ENCODE measurements at regions not wholly inside any gene's neighbourhood (a gene's known extent, or its start where the extent isn't known, plus 50 kb on each side); places are given as distances from the start of the nearest gene placed in this dataset.
"Not testable (repeated sequence)": the region's sequence is repeated elsewhere in the genome, so short reads cannot be mapped to it uniquely, and the experiment has no call there.

- not testable (repeated sequence) for H3K9ac ChIP-seq (ENCODE audit: low read length); H3K27ac ChIP-seq (ENCODE audit: low read depth, low read length); H3K36me3 ChIP-seq (ENCODE audit: control insufficient read depth, insufficient read depth, low read length); H3K4me1 ChIP-seq (ENCODE audit: control insufficient read depth, insufficient read depth, low read length); H3K27me3 ChIP-seq (ENCODE audit: control insufficient read depth, insufficient read depth, low read length); H3K4me3 ChIP-seq (ENCODE audit: low read length)
Observed at GRCh38 chr9:39533763-39534548, 178.5 kb downstream of the SPATA31A1 start.

- H3K36me3 ChIP-seq (ENCODE audit: control insufficient read depth, insufficient read depth, low read length); H3K9ac ChIP-seq (ENCODE audit: low read length); H3K4me3 ChIP-seq (ENCODE audit: low read length); H3K27me3 ChIP-seq (ENCODE audit: control insufficient read depth, insufficient read depth, low read length); H3K27ac ChIP-seq (ENCODE audit: low read depth, low read length); H3K4me1 ChIP-seq (ENCODE audit: control insufficient read depth, insufficient read depth, low read length): not testable (repeated sequence)
Observed at GRCh38 chr9:39534897-39535296, 179.4 kb downstream of the SPATA31A1 start.

GRCh38 chr9:39542157-39542556, 186.7 kb downstream of the SPATA31A1 start:
- H3K4me1 ChIP-seq (ENCODE audit: control insufficient read depth, insufficient read depth, low read length); H3K9ac ChIP-seq (ENCODE audit: low read length); H3K36me3 ChIP-seq (ENCODE audit: control insufficient read depth, insufficient read depth, low read length); H3K27me3 ChIP-seq (ENCODE audit: control insufficient read depth, insufficient read depth, low read length); H3K4me3 ChIP-seq (ENCODE audit: low read length); H3K27ac ChIP-seq (ENCODE audit: low read depth, low read length): not testable (repeated sequence)

- H3K4me1 ChIP-seq (ENCODE audit: control insufficient read depth, insufficient read depth, low read length); H3K27me3 ChIP-seq (ENCODE audit: control insufficient read depth, insufficient read depth, low read length); H3K4me3 ChIP-seq (ENCODE audit: low read length); H3K36me3 ChIP-seq (ENCODE audit: control insufficient read depth, insufficient read depth, low read length); H3K9ac ChIP-seq (ENCODE audit: low read length); H3K27ac ChIP-seq (ENCODE audit: low read depth, low read length): not testable (repeated sequence)
Observed at GRCh38 chr9:39545079-39545478, 189.6 kb downstream of the SPATA31A1 start.

- not testable (repeated sequence) for H3K27ac ChIP-seq (ENCODE audit: low read depth, low read length); H3K9ac ChIP-seq (ENCODE audit: low read length); H3K36me3 ChIP-seq (ENCODE audit: control insufficient read depth, insufficient read depth, low read length); H3K27me3 ChIP-seq (ENCODE audit: control insufficient read depth, insufficient read depth, low read length); H3K4me3 ChIP-seq (ENCODE audit: low read length); H3K4me1 ChIP-seq (ENCODE audit: control insufficient read depth, insufficient read depth, low read length)
Observed at GRCh38 chr9:39550573-39550972, 195.1 kb downstream of the SPATA31A1 start.

GRCh38 chr9:39551544-39551943, 196.1 kb downstream of the SPATA31A1 start:
- not testable (repeated sequence) for H3K27ac ChIP-seq (ENCODE audit: low read depth, low read length); H3K9ac ChIP-seq (ENCODE audit: low read length); H3K36me3 ChIP-seq (ENCODE audit: control insufficient read depth, insufficient read depth, low read length); H3K27me3 ChIP-seq (ENCODE audit: control insufficient read depth, insufficient read depth, low read length); H3K4me1 ChIP-seq (ENCODE audit: control insufficient read depth, insufficient read depth, low read length); H3K4me3 ChIP-seq (ENCODE audit: low read length)

GRCh38 chr9:39552242-39552881, 196.9 kb downstream of the SPATA31A1 start:
- not testable (repeated sequence) for H3K4me1 ChIP-seq (ENCODE audit: control insufficient read depth, insufficient read depth, low read length); H3K4me3 ChIP-seq (ENCODE audit: low read length)

GRCh38 chr9:39554352-39554751, 198.9 kb downstream of the SPATA31A1 start:
- not testable (repeated sequence) for H3K4me1 ChIP-seq (ENCODE audit: control insufficient read depth, insufficient read depth, low read length); H3K36me3 ChIP-seq (ENCODE audit: control insufficient read depth, insufficient read depth, low read length); H3K9ac ChIP-seq (ENCODE audit: low read length); H3K27me3 ChIP-seq (ENCODE audit: control insufficient read depth, insufficient read depth, low read length); H3K27ac ChIP-seq (ENCODE audit: low read depth, low read length); H3K4me3 ChIP-seq (ENCODE audit: low read length)

More at GRCh38 chr9:39552242-39552881, 196.9 kb downstream of the SPATA31A1 start:
- H3K27me3 ChIP-seq (ENCODE audit: control insufficient read depth, insufficient read depth, low read length); H3K36me3 ChIP-seq (ENCODE audit: control insufficient read depth, insufficient read depth, low read length); H3K27ac ChIP-seq (ENCODE audit: low read depth, low read length); H3K9ac ChIP-seq (ENCODE audit: low read length): not testable (repeated sequence)

GRCh38 chr9:39559384-39559783, 203.9 kb downstream of the SPATA31A1 start:
- not testable (repeated sequence) for H3K27me3 ChIP-seq (ENCODE audit: control insufficient read depth, insufficient read depth, low read length); H3K4me1 ChIP-seq (ENCODE audit: control insufficient read depth, insufficient read depth, low read length); H3K9ac ChIP-seq (ENCODE audit: low read length); H3K27ac ChIP-seq (ENCODE audit: low read depth, low read length); H3K36me3 ChIP-seq (ENCODE audit: control insufficient read depth, insufficient read depth, low read length); H3K4me3 ChIP-seq (ENCODE audit: low read length)

GRCh38 chr9:39566782-39567181, 211.3 kb downstream of the SPATA31A1 start:
- not testable (repeated sequence) for H3K4me1 ChIP-seq (ENCODE audit: control insufficient read depth, insufficient read depth, low read length); H3K4me3 ChIP-seq (ENCODE audit: low read length)

GRCh38 chr9:39567396-39567795, 211.9 kb downstream of the SPATA31A1 start:
- H3K4me3 ChIP-seq (ENCODE audit: low read length); H3K27me3 ChIP-seq (ENCODE audit: control insufficient read depth, insufficient read depth, low read length); H3K27ac ChIP-seq (ENCODE audit: low read depth, low read length); H3K4me1 ChIP-seq (ENCODE audit: control insufficient read depth, insufficient read depth, low read length); H3K9ac ChIP-seq (ENCODE audit: low read length); H3K36me3 ChIP-seq (ENCODE audit: control insufficient read depth, insufficient read depth, low read length): not testable (repeated sequence)

More at GRCh38 chr9:39566782-39567181, 211.3 kb downstream of the SPATA31A1 start:
- H3K27me3 ChIP-seq (ENCODE audit: control insufficient read depth, insufficient read depth, low read length); H3K36me3 ChIP-seq (ENCODE audit: control insufficient read depth, insufficient read depth, low read length); H3K9ac ChIP-seq (ENCODE audit: low read length); H3K27ac ChIP-seq (ENCODE audit: low read depth, low read length): not testable (repeated sequence)

- H3K27me3 ChIP-seq (ENCODE audit: control insufficient read depth, insufficient read depth, low read length); H3K4me3 ChIP-seq (ENCODE audit: low read length); H3K36me3 ChIP-seq (ENCODE audit: control insufficient read depth, insufficient read depth, low read length); H3K27ac ChIP-seq (ENCODE audit: low read depth, low read length); H3K4me1 ChIP-seq (ENCODE audit: control insufficient read depth, insufficient read depth, low read length); H3K9ac ChIP-seq (ENCODE audit: low read length): not testable (repeated sequence)
Observed at GRCh38 chr9:39568900-39569299, 213.4 kb downstream of the SPATA31A1 start.
